ENCODE measurements at regions not wholly inside any gene's neighbourhood (a gene's known extent, or its start where the extent isn't known, plus 50 kb on each side); places are given as distances from the start of the nearest gene placed in this dataset.

DNA sequence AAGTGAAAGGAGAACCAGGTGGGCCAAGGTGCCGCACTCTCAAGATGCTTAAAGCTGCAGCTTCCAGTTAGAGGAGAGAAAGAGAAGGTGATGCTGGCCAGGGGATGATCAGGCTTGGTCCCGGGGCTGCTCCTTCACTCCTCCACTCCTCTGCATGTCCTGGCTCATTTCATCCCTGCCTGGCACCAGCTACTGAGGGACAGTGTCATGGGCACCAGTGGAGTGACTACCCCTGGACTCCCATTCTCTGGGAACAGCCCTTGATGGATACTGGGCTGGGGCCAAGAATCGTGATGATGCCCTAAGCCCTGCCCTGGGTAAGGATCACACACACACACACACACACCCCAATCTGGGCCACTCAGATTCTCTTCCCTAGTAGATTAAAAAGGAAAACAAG, 243.7 kb downstream of the UACA start:
- Histone ChIP-seq H3K27me3 (no peaks in the 10 kb centered on the region), H3K36me3 (no peaks in the 10 kb centered on the region), H3K9me3 (no peaks in the 10 kb centered on the region), H3K4me1 (no peaks in the 10 kb centered on the region), H3K4me3 (no peak overlapping the region), H3K27ac (no peak overlapping the region)
- in situ Hi-C loops (cut with MboI; ENCODE audit: low pct_ligation_motif_present in 1 of 4, low pct_unique_long_range_greater_than_20kb in 1 of 4, low sequenced_read_pairs in 3 of 4), result no loop called here
- TF ChIP-seq POLR2AphosphoS5 (IDR thresholded peaks at IDR 0.05), result no peak
- TF ChIP-seq POLR2A (IDR thresholded peaks at IDR 0.05), result no peak
- no peak for TF ChIP-seq EP300 (IDR thresholded peaks at IDR 0.05; ENCODE audit: low read depth)
- 43 to 51% methylated on average over 1 to 3 of the region's 3 CpGs for WGBS, 2 donors (ENCODE audit: low coverage in 1 of 2)
- intact Hi-C loops (cut with DNase I; ENCODE audit: low total_unique reads), result no loop called here
- no peak for DNase-seq

DNA sequence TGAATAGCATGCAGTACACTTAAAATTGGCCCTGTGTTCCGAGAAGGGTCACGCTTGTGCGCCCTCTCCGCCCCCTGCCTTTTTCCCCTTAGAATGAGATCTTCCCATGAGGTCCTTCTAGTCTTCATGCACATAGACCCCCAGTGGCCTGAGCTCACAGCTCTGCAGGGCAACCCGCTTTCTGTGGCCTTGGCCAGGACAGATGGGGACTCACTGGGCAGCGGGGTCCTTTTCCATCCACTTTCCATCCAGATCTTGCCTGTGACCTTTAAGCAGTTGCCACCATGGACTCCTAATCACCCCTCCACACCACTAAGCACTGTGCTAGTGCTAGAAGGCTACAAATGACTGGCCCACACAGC, 244.4 kb downstream of the UACA start:
- Histone ChIP-seq H3K36me3 (no peaks in the 10 kb centered on the region), H3K27ac (no peak overlapping the region), H3K27me3 (no peaks in the 10 kb centered on the region), H3K9me3 (no peaks in the 10 kb centered on the region), H3K4me3 (no peak overlapping the region), H3K4me1 (no peaks in the 10 kb centered on the region)
- TF ChIP-seq, protein P1, sequence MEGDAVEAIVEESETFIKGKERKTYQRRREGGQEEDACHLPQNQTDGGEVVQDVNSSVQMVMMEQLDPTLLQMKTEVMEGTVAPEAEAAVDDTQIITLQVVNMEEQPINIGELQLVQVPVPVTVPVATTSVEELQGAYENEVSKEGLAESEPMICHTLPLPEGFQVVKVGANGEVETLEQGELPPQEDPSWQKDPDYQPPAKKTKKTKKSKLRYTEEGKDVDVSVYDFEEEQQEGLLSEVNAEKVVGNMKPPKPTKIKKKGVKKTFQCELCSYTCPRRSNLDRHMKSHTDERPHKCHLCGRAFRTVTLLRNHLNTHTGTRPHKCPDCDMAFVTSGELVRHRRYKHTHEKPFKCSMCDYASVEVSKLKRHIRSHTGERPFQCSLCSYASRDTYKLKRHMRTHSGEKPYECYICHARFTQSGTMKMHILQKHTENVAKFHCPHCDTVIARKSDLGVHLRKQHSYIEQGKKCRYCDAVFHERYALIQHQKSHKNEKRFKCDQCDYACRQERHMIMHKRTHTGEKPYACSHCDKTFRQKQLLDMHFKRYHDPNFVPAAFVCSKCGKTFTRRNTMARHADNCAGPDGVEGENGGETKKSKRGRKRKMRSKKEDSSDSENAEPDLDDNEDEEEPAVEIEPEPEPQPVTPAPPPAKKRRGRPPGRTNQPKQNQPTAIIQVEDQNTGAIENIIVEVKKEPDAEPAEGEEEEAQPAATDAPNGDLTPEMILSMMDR (IDR thresholded peaks at IDR 0.05), result no peak
- TF ChIP-seq POLR2A (IDR thresholded peaks at IDR 0.05) (no peak), POLR2AphosphoS5 (IDR thresholded peaks at IDR 0.05) (no peak), EP300 (IDR thresholded peaks at IDR 0.05; ENCODE audit: low read depth) (no peak)
- in situ Hi-C loops (cut with MboI; ENCODE audit: low pct_ligation_motif_present in 1 of 4, low pct_unique_long_range_greater_than_20kb in 1 of 4, low sequenced_read_pairs in 3 of 4), result no loop called here
- intact Hi-C loops (cut with DNase I; ENCODE audit: low total_unique reads), result no loop called here
- WGBS, 2 donors (ENCODE audit: low coverage in 1 of 2), result 93% methylated on average over 6 of the region's 6 CpGs; no CpG with 5 or more reads in 1 of the 2 donors
- no peak for DNase-seq

DNA sequence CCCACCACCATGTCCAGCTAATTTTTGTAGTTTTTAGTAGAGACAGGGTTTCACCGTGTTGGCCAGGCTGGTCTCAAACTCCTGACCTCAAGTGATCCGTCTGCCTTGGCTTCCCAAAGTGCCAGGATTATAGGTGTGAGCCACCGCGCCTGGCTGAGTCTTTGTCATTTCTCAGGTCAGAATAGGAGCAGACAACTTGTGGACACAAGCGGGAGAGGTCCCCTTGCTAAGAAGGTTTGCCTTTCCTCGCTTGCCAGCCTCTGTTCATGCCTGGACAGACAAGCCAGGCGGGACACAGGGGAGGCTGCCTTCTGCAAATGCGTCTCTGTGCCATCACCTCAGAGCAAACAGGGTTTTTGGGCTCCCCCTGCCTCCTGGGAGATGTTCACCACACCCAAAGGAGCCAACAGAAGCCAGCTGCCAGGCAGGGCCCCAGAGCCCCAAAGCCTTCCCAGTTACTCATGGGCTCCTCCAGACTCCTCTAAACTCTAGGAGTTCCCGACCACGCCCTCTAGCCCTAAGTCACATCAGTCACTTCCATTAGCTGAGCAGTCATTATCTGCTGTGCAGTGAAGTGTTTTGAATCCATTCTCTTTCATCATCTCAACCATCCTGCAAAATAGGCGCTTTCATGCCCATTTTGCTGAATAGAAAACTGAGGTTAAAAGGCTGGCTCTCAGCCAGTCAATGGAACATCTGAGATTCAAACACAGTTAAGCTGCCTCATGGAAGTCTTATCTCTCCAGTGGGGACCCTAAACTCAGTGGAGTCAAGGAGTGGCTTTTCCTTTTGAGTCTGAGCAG, 245.0 kb downstream of the UACA start:
- in situ Hi-C loops (cut with MboI; ENCODE audit: low pct_ligation_motif_present in 1 of 4, low pct_unique_long_range_greater_than_20kb in 1 of 4, low sequenced_read_pairs in 3 of 4) (no loop called here), intact Hi-C loops (cut with DNase I; ENCODE audit: low total_unique reads) (no loop called here)

DNA sequence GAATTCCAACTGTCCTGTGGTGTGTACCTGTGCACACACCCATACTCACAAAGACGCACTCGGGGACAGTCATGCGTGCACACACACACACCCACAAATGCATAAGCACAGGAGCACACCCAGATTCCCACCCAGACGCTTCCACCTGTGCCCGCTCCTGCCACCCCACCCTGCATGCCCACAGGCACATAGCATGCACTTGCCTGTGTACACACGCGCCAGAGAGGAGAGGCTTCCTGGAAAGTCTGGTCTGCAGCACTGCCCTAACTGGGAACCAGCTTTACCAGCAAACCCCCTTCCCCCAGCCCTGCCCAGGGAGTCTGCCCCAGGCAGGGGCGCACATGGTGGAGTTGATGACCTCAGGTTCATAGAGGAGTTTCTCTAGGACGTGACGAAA, 246.2 kb downstream of the UACA start:
- Histone ChIP-seq H3K4me1 (no peaks in the 10 kb centered on the region), H3K9me3 (no peaks in the 10 kb centered on the region), H3K27ac (no peak overlapping the region), H3K27me3 (no peaks in the 10 kb centered on the region), H3K36me3 (no peaks in the 10 kb centered on the region), H3K4me3 (no peak overlapping the region)
- DNase-seq, result no peak
- 70 to 100% methylated on average over 1 to 10 of the region's 10 CpGs for WGBS, 2 donors (ENCODE audit: low coverage in 1 of 2)
- TF ChIP-seq POLR2AphosphoS5 (IDR thresholded peaks at IDR 0.05) (no peak), EP300 (IDR thresholded peaks at IDR 0.05; ENCODE audit: low read depth) (no peak), POLR2A (IDR thresholded peaks at IDR 0.05) (no peak)
- TF ChIP-seq, protein P1 (IDR thresholded peaks at IDR 0.05), result no peak
- intact Hi-C loops (cut with DNase I; ENCODE audit: low total_unique reads) (no loop called here), in situ Hi-C loops (cut with MboI; ENCODE audit: low pct_ligation_motif_present in 1 of 4, low pct_unique_long_range_greater_than_20kb in 1 of 4, low sequenced_read_pairs in 3 of 4) (no loop called here)

More for the DNA sequence above, 245.0 kb downstream of the UACA start:
- WGBS, 2 donors (ENCODE audit: low coverage in 1 of 2), result 60 to 91% methylated on average over 3 to 11 of the region's 11 CpGs
- Histone ChIP-seq H3K9me3 (no peaks in the 10 kb centered on the region), H3K4me3 (no peak overlapping the region), H3K27me3 (no peaks in the 10 kb centered on the region), H3K36me3 (no peaks in the 10 kb centered on the region), H3K27ac (no peak overlapping the region), H3K4me1 (no peaks in the 10 kb centered on the region)
- TF ChIP-seq, protein P1 (IDR thresholded peaks at IDR 0.05), result no peak
- TF ChIP-seq POLR2A (IDR thresholded peaks at IDR 0.05) (no peak), POLR2AphosphoS5 (IDR thresholded peaks at IDR 0.05) (no peak), EP300 (IDR thresholded peaks at IDR 0.05; ENCODE audit: low read depth) (no peak)
- no peak for DNase-seq

All from transverse colon (tissue), 4 donors.